ENCODE measurements at regions not wholly inside any gene's neighbourhood (a gene's known extent, or its start where the extent isn't known, plus 50 kb on each side); places are given as distances from the start of the nearest gene placed in this dataset.

- Mint-ChIP-seq H3K27me3 (no peaks in the 10 kb centered on the region), H3K27ac (no peak overlapping the region), H3K36me3 (no peaks in the 10 kb centered on the region), H3K4me1 (no peaks in the 10 kb centered on the region), H3K4me3 (no peak overlapping the region), H3K9me3 (peaks cover 8% of the 10 kb centered on the region)
Observed at GRCh38 chr3:34312684-34313083, 514.3 kb downstream of the PDCD6IP start.

GRCh38 chr3:34319881-34320280, 521.5 kb downstream of the PDCD6IP start:
- H3K4me3 Mint-ChIP-seq, result no peak overlapping the region
- H3K36me3 Mint-ChIP-seq, result peaks cover 4% of the 10 kb centered on the region
- H3K27ac Mint-ChIP-seq, result no peak overlapping the region
- H3K9me3 Mint-ChIP-seq, result peaks cover 20% of the 10 kb centered on the region
- no peaks in the 10 kb centered on the region for H3K4me1 Mint-ChIP-seq
- H3K27me3 Mint-ChIP-seq, result no peaks in the 10 kb centered on the region

GRCh38 chr3:34323517-34323916, 525.1 kb downstream of the PDCD6IP start:
- no peaks in the 10 kb centered on the region for H3K4me1 Mint-ChIP-seq
- H3K9me3 Mint-ChIP-seq, result peaks cover 4% of the 10 kb centered on the region
- H3K27me3 Mint-ChIP-seq, result no peaks in the 10 kb centered on the region
- no peak overlapping the region for H3K4me3 Mint-ChIP-seq
- H3K27ac Mint-ChIP-seq, result no peak overlapping the region
- no peaks in the 10 kb centered on the region for H3K36me3 Mint-ChIP-seq

GRCh38 chr3:34346656-34347055, 548.2 kb downstream of the PDCD6IP start:
- H3K9me3 Mint-ChIP-seq, result no peaks in the 10 kb centered on the region
- H3K27ac Mint-ChIP-seq, result no peak overlapping the region
- no peaks in the 10 kb centered on the region for H3K4me1 Mint-ChIP-seq
- no peak overlapping the region for H3K4me3 Mint-ChIP-seq
- H3K27me3 Mint-ChIP-seq, result peaks cover 3% of the 10 kb centered on the region
- no peaks in the 10 kb centered on the region for H3K36me3 Mint-ChIP-seq

- peaks cover 2% of the 10 kb centered on the region for H3K27me3 Mint-ChIP-seq
- H3K9me3 Mint-ChIP-seq, result no peaks in the 10 kb centered on the region
- H3K4me3 Mint-ChIP-seq, result no peak overlapping the region
- H3K4me1 Mint-ChIP-seq, result no peaks in the 10 kb centered on the region
- no peak overlapping the region for H3K27ac Mint-ChIP-seq
- no peaks in the 10 kb centered on the region for H3K36me3 Mint-ChIP-seq
Observed at GRCh38 chr3:34351882-34352777, 553.7 kb downstream of the PDCD6IP start.

- Mint-ChIP-seq H3K4me3 (no peak overlapping the region), H3K27me3 (peaks cover 3% of the 10 kb centered on the region), H3K36me3 (no peaks in the 10 kb centered on the region), H3K4me1 (no peaks in the 10 kb centered on the region), H3K27ac (no peak overlapping the region), H3K9me3 (no peaks in the 10 kb centered on the region)
Observed at GRCh38 chr3:34352778-34353331, 554.4 kb downstream of the PDCD6IP start.

GRCh38 chr3:34357461-34357860, 559.0 kb downstream of the PDCD6IP start:
- Mint-ChIP-seq H3K27me3 (peaks cover 3% of the 10 kb centered on the region), H3K4me3 (no peak overlapping the region), H3K4me1 (no peaks in the 10 kb centered on the region), H3K36me3 (no peaks in the 10 kb centered on the region), H3K9me3 (no peaks in the 10 kb centered on the region), H3K27ac (no peak overlapping the region)

- no peaks in the 10 kb centered on the region for H3K36me3 Mint-ChIP-seq
- H3K4me1 Mint-ChIP-seq, result no peaks in the 10 kb centered on the region
- H3K4me3 Mint-ChIP-seq, result no peak overlapping the region
- no peaks in the 10 kb centered on the region for H3K9me3 Mint-ChIP-seq
- no peak overlapping the region for H3K27ac Mint-ChIP-seq
- peaks cover 3% of the 10 kb centered on the region for H3K27me3 Mint-ChIP-seq
Observed at GRCh38 chr3:34359064-34359463, 560.6 kb downstream of the PDCD6IP start.

GRCh38 chr3:34360713-34361112, 562.3 kb downstream of the PDCD6IP start:
- Mint-ChIP-seq H3K27ac (no peak overlapping the region), H3K27me3 (peaks cover 3% of the 10 kb centered on the region), H3K4me3 (no peak overlapping the region), H3K9me3 (no peaks in the 10 kb centered on the region), H3K4me1 (no peaks in the 10 kb centered on the region), H3K36me3 (no peaks in the 10 kb centered on the region)

GRCh38 chr3:34361921-34362320, 563.5 kb downstream of the PDCD6IP start:
- Mint-ChIP-seq H3K36me3 (no peaks in the 10 kb centered on the region), H3K27ac (no peak overlapping the region), H3K4me1 (no peaks in the 10 kb centered on the region), H3K9me3 (no peaks in the 10 kb centered on the region), H3K4me3 (no peak overlapping the region), H3K27me3 (peaks cover 2% of the 10 kb centered on the region)

GRCh38 chr3:34362910-34363309, 564.5 kb downstream of the PDCD6IP start:
- H3K27me3 Mint-ChIP-seq, result no peaks in the 10 kb centered on the region

GRCh38 chr3:34363881-34364280, 565.5 kb downstream of the PDCD6IP start:
- no peaks in the 10 kb centered on the region for H3K36me3 Mint-ChIP-seq
- no peaks in the 10 kb centered on the region for H3K4me1 Mint-ChIP-seq
- H3K4me3 Mint-ChIP-seq, result no peak overlapping the region
- H3K27ac Mint-ChIP-seq, result no peak overlapping the region
- peaks cover 2% of the 10 kb centered on the region for H3K27me3 Mint-ChIP-seq
- no peaks in the 10 kb centered on the region for H3K9me3 Mint-ChIP-seq

More at GRCh38 chr3:34362910-34363309, 564.5 kb downstream of the PDCD6IP start:
- Mint-ChIP-seq H3K4me3 (no peak overlapping the region), H3K27ac (no peak overlapping the region), H3K4me1 (no peaks in the 10 kb centered on the region), H3K9me3 (no peaks in the 10 kb centered on the region), H3K36me3 (no peaks in the 10 kb centered on the region)

GRCh38 chr3:34364335-34364734, 565.9 kb downstream of the PDCD6IP start:
- H3K4me1 Mint-ChIP-seq, result no peaks in the 10 kb centered on the region
- H3K9me3 Mint-ChIP-seq, result no peaks in the 10 kb centered on the region
- H3K27me3 Mint-ChIP-seq, result peaks cover 2% of the 10 kb centered on the region
- no peaks in the 10 kb centered on the region for H3K36me3 Mint-ChIP-seq
- H3K4me3 Mint-ChIP-seq, result no peak overlapping the region
- H3K27ac Mint-ChIP-seq, result no peak overlapping the region

- no peak overlapping the region for H3K4me3 Mint-ChIP-seq
- H3K27ac Mint-ChIP-seq, result no peak overlapping the region
- H3K27me3 Mint-ChIP-seq, result peaks cover 2% of the 10 kb centered on the region
- H3K9me3 Mint-ChIP-seq, result no peaks in the 10 kb centered on the region
- H3K4me1 Mint-ChIP-seq, result no peaks in the 10 kb centered on the region
- H3K36me3 Mint-ChIP-seq, result no peaks in the 10 kb centered on the region
Observed at GRCh38 chr3:34365231-34365630, 566.8 kb downstream of the PDCD6IP start.

- Mint-ChIP-seq H3K27ac (no peak overlapping the region), H3K36me3 (no peaks in the 10 kb centered on the region), H3K9me3 (no peaks in the 10 kb centered on the region), H3K27me3 (peaks cover 2% of the 10 kb centered on the region), H3K4me1 (no peaks in the 10 kb centered on the region), H3K4me3 (no peak overlapping the region)
Observed at GRCh38 chr3:34365771-34366170, 567.3 kb downstream of the PDCD6IP start.

- H3K27ac Mint-ChIP-seq, result no peak overlapping the region
- H3K27me3 Mint-ChIP-seq, result peaks cover 2% of the 10 kb centered on the region
- H3K4me1 Mint-ChIP-seq, result no peaks in the 10 kb centered on the region
- H3K9me3 Mint-ChIP-seq, result no peaks in the 10 kb centered on the region
- H3K36me3 Mint-ChIP-seq, result no peaks in the 10 kb centered on the region
- no peak overlapping the region for H3K4me3 Mint-ChIP-seq
Observed at GRCh38 chr3:34367521-34367920, 569.1 kb downstream of the PDCD6IP start.

Measured in activated naive CD4-positive, alpha-beta T cell treated with anti-CD3 and anti-CD28 coated beads, Interleukin-2, amount 50 U/mL, for 24 hours (primary cell).